GM12892 (cell line): ENCODE measurements at regions not wholly inside any gene's neighbourhood (a gene's known extent, or its start where the extent isn't known, plus 50 kb on each side); places are given as distances from the start of the nearest gene placed in this dataset.

Experiments
- POLR2A ChIP-seq: IDR thresholded peaks from 2 replicates; pipeline ENCODE4 v1.6.1; 2011; ENCODE audit warnings: low read depth, low read length, control low read depth
- POLR2AphosphoS5 ChIP-seq: IDR thresholded peaks from 2 replicates; pipeline ENCODE4 v1.6.1; 2011; ENCODE audit warnings: low read depth, low read length, control low read depth
- TAF1 ChIP-seq: IDR thresholded peaks from 2 replicates; pipeline ENCODE4 v1.6.1; 2011; ENCODE audit warnings: low read depth, mild to moderate bottlenecking, control low read depth, low read length, borderline replicate concordance

DNA sequence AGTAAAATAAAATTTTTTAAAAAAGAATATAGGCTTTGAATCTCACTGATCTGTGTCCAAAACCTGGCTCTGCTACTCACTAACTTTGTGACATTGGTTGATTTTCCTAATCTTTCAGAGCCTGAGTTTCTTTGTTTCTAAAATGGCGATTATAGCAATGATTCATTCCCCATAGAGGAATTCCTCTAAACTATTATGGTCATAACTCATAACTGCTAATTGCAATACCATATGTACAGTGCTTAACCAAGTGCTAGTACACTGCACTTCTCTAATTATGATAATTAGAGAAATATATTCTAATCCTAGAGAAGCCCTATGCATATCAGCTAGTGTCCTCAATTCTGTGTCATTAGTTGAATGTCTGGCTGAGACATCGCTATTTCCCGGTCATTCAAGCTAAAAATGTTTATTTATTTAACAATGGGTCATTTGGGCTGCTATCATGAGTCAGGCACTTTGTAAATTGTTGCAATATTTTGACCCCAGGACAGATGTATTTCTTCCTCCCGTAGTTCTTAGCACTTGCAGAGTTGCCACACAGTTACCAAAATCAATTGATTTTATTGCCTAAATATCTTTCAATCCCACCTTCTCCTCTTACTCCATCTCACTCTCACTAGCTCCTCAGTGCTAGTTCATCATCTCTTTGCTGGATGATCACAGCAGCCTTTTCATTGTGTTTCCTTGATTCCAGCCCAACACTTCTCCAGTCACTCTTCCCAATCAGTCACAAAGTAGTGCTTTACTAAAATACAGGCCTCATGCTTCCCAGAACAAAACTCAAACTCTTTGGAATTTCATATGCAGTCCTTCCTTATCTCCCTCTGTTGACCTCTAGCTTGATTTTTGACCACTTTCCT lies 200.9 kb upstream of the PAPPA start:
- TF ChIP-seq POLR2AphosphoS5 = no peak
- no peak for TF ChIP-seq POLR2A
- TF ChIP-seq TAF1 = no peak
